ENCODE measurements at regions not wholly inside any gene's neighbourhood (a gene's known extent, or its start where the extent isn't known, plus 50 kb on each side); places are given as distances from the start of the nearest gene placed in this dataset.

DNA sequence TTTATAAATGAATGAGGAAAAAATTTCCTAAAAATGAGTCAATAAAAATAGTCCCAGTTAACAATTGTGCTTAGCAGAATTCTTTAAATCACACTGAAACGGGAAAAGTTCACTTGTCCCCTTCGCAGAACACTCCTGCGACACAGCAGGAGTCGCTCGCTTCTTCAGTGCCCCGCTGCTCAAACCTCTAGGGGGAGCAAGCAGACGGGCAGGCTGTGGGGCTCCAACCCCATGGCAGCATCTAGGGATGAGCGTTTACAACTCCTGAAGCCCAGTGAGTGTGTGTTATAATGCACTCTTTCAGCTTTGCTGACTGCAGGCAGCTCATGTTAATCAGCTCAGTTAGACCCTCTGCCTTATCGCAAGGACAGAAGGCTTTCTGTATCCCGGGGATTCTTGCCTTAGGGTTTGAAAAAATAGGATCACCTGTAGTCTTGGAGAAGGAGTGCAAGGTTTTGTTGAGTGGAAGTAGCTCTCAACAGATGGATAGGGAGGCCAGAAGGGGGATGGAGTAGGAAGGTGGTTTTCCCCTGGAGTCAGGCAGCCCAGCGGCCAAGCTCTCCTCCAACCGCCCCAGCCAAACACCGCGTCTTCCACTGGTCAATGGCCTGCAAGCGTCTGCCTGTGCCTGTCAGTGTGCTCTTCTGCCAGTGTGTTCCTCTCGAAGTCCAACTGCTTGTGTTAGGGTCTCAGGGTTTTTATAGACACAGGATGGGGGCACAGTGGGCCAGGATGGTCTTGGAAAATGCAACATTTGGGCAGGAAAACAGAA is 1977.7 kb upstream of the LRRTM1 start:
- no peak for TF ChIP-seq EZH2 (optimal IDR thresholded peaks at IDR 0.05; ENCODE audit: low read depth, low read length)
- TF ChIP-seq, protein P1, sequence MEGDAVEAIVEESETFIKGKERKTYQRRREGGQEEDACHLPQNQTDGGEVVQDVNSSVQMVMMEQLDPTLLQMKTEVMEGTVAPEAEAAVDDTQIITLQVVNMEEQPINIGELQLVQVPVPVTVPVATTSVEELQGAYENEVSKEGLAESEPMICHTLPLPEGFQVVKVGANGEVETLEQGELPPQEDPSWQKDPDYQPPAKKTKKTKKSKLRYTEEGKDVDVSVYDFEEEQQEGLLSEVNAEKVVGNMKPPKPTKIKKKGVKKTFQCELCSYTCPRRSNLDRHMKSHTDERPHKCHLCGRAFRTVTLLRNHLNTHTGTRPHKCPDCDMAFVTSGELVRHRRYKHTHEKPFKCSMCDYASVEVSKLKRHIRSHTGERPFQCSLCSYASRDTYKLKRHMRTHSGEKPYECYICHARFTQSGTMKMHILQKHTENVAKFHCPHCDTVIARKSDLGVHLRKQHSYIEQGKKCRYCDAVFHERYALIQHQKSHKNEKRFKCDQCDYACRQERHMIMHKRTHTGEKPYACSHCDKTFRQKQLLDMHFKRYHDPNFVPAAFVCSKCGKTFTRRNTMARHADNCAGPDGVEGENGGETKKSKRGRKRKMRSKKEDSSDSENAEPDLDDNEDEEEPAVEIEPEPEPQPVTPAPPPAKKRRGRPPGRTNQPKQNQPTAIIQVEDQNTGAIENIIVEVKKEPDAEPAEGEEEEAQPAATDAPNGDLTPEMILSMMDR (IDR thresholded peaks at IDR 0.05; ENCODE audit: low read length): no peak
